Suprapubic skin (tissue), 4 donors: ENCODE measurements at regions not wholly inside any gene's neighbourhood (a gene's known extent, or its start where the extent isn't known, plus 50 kb on each side); places are given as distances from the start of the nearest gene placed in this dataset.

ENCODE experiments used
- CTCF ChIP-seq, 2 donors: fragments of 200-600 bp in 1 of 2; fragments of 450-650 bp in 1 of 2; sonication (generic) in 1 of 2; IDR thresholded peaks; one replicate each; pipeline ENCODE4 v1.5.1; 2016 to 2019; ENCODE audit warnings: antibody characterized with exemption in 2 of 2, mild to moderate bottlenecking in 1 of 2, moderate library complexity in 1 of 2
- EP300 ChIP-seq: sonication (generic); formaldehyde crosslinking; IDR thresholded peaks from one replicate; pipeline ENCODE4 v1.6.1; 2017; ENCODE audit warnings: antibody characterized with exemption
- POLR2A ChIP-seq, 2 donors: fragments of 450-650 bp; IDR thresholded peaks; one replicate each; pipeline ENCODE4 v1.6.1; 2017; ENCODE audit warnings: antibody characterized with exemption in 2 of 2, mild to moderate bottlenecking in 2 of 2, moderate library complexity in 2 of 2
- POLR2AphosphoS5 ChIP-seq, 3 donors: sonication (generic); formaldehyde crosslinking; IDR thresholded peaks; one replicate each; pipeline ENCODE4 v1.6.1; 2017; ENCODE audit warnings: antibody characterized with exemption in 3 of 3

DNA sequence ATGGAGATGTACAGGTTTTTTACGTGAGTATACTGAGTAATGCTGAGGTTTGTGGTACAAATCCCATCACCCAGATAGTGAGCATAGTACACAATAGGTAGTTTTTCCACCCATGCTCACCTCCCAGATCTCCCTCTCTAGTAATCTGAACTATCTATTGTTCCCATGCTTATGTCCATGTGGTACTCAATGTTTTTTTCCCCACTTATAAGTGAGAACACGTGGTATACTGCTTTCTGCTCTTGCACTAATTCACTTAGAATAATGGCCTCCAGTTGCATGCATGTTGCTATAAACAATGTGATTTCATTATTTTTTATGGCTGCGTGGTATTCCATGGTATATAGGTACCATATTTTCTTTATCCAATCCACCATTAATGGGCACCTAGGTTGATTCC lies 593.9 kb downstream of the ANXA1 start:
- no peak for TF ChIP-seq CTCF (IDR thresholded peaks at IDR 0.05)
- TF ChIP-seq EP300 = no peak
- no peak for TF ChIP-seq POLR2AphosphoS5 (IDR thresholded peaks at IDR 0.05)
- TF ChIP-seq POLR2A (IDR thresholded peaks at IDR 0.05) = no peak
